HG02759 (cell line): ENCODE measurements at regions not wholly inside any gene's neighbourhood (a gene's known extent, or its start where the extent isn't known, plus 50 kb on each side); places are given as distances from the start of the nearest gene placed in this dataset.
"Not testable (repeated sequence)": the region's sequence is repeated elsewhere in the genome, so short reads cannot be mapped to it uniquely, and the experiment has no call there.

Source experiments
- ATAC-seq: cut with Tn5 transposase; IDR thresholded peaks from one replicate; pipeline ENCODE4 v1.9.1; 2021; ENCODE audit warnings: mild to moderate bottlenecking, moderate library complexity; ENCODE audit not compliant: unreplicated experiment

DNA sequence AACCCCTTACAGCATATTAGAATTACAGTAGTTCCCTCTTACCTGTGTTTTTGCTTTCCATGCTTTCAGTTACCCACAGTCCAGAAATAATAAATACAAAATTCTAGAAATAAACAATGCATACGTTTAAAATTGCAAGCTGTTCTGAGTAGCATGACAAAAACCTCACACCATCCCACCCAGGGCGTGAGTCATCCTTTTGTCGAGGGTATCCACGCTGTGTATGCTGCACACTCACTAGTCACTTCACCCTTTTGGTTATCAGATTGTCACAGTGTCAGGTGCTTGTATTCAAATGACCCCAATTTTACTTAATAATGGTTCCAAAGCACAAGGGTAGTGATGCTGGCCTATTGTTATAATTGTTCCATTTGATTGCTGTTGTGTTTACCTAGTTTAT lies 72.5 kb upstream of the P3H2 start:
- ATAC-seq = no peak

DNA sequence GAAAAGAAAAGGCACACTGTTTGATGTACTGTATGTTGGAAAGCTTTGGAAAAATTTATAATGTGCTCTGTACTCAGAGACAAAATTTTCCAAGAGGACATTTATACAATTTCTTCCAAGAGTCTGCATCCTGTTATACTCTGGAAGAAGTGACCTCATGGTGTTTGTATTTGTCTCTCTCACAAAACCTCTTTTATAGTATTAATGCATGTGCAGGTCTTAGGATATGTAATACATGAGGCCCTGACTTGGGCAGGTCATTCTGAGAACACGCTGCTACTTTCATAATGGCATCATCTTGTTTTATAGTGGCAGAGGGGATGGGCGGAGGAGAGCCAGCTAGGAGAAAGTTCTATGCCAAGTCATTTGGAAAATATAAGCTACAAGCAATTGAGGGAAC lies 72.0 kb upstream of the P3H2 start:
- ATAC-seq = no peak

DNA sequence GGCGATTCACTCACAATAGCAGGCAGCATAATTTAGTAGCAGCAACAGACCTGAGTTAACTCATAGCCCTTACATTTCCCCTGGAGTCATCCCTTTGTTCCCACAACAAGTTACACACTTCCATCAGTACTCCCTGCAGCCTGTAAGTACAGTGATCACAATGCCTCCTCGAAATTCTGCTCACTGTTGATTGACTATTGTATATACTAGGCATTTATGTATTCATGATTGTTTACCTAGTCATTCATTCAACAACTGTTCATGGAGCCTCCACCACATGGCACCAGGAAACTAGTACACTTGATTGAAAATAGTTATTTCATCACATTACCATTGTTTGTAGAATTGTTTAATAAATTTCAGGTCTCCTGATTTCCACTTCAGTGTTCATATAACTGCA lies 71.4 kb upstream of the P3H2 start:
- no peak for ATAC-seq

DNA sequence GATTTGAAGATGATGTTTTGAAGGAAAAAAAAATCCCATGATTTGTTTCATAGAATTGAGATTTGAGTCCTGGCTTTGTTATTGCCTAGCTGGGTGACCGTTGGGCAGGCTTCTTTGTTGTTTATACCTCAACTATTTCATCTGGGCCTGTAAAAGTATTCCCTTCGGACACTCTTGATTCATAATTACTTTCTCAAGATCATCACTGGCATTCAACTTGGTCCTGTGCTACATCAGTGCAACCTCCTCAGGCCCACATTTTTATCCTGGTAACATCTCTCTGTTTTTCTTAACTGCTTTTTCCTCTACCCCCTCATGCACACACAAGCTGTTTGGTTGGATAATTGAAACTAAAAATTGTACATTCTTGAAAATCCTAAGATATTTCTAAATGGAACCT lies 67.5 kb upstream of the P3H2 start:
- ATAC-seq = no peak

DNA sequence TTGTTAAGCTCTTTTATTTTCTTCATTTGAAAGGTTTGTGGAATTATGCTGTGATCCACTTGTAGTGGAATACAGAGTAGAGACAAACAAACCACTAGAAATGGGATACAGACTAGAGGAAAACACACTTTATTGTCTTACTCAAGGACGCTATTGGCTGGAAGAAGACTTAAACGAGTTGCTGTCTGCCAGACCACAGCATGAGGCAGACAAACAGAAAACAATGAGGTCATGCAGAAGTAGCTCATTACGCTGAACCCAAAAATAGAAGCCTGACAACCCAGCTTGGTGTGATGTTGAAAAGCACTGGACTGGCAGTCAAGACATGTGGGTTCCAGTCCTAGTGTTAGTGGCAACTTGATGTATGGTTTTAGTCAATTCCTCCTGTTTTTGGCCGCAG lies 62.4 kb upstream of the P3H2 start:
- ATAC-seq = no peak

DNA sequence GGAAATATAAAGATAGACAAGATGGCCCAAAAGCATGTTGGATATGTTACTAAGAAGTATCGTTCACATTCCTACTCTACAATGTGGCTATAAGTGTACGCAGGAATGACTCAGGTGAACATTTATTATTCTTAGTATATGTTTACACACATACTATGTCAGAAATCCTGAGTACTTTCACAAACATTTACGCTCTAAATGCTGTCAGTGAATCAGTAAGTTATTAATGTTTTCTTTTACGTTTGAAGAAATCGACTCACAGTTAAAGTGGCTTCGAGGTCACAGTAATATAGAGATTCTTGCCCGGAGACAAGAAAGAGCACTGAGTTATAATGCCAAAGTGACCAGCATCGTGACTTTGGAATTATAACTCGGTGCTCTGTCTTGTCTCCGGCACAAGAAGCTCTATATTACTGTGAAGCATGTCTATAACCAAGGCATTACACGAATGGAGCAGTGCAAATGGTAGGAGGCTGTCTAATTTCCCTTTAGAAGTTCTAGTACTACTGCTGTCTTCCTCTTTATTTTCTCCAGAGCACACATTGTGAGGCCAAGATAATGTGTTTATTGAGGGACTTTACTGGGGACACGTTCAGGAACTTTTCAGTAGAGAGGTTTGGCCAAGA lies 61.8 kb upstream of the P3H2 start:
- no peak for ATAC-seq

DNA sequence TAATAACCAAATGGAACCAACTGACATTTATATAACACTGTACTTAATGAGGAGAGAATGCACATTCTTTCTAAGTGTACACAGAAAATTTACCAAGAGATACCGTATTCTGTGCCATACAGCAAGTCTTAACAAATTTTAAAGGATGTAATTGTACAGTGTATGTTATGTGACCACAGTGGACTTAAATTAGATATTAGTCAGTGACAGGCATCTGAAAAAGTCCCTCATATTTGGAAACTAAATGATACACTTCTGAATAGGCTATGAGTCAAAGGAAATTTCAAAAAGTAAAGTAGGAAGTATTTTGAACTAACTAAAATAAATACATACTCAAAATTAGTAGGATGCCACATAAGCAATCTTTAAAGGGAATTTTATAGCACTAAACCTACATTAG lies 59.6 kb upstream of the P3H2 start:
- ATAC-seq = no peak

DNA sequence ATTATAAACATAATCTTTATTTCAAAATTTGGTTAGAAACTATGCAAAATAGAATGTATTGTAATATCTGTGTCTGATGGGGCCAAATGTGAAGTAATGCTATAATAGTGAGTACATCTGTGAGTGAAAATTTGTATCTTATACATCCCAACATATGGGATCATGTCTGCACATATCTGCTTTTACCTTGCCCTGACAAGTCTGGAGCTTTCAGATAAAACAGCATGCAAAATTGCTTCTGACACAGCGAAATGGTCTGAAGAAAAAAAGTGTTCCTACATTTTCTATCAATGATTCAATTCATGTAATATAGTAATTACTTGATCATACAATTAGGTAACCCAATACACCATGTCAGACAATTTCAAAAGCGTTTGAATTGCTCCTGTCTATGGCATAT lies 58.1 kb upstream of the P3H2 start:
- no peak for ATAC-seq

DNA sequence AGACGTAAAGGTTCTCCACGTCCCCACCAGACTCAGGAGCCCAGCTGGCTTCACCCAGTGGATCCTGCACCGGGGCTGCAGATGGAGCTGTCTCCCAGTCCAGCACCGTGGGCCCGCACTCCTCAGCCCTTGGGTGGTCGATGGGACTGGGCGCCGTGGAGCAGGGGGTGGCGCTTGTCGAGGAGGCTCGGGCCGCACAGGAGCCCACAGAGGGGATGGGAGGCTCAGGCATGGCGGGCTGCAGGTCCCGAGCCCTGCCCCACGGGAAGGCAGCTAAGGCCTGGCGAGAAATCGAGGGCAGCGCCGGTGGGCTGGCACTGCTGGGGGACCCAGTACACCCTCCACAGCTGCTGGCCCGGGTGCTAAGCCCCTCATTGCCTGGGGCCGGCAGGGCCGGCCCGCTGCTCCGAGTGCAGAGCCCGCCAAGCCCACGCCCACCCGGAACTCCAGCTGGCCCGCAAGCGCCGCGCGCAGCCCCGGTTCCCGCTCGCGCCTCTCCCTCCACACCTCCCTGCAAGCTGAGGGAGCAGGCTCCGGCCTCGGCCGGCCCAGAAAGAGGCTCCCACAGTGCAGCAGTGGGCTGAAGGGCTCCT lies 56.3 kb upstream of the P3H2 start:
- not testable (repeated sequence) for ATAC-seq

DNA sequence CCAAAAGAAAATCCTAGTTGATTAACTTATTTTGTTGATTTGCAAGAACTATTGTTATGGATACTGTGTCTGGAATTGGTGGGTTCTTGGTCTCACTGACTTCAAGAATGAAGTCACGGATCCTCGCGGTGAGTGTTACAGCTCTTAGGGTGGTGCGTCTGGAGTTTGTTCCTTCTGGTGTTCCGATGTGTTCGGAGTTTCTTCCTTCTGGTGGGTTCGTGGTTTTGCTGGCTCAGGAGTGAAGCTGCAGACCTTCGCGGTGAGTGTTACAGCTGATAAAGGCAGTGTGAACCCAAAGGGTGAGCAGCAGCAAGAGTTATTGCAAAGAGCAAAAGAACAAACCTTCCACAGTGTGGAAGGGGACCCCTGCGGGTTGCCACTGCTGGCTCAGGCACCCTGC lies 55.4 kb upstream of the P3H2 start:
- ATAC-seq = not testable (repeated sequence)

DNA sequence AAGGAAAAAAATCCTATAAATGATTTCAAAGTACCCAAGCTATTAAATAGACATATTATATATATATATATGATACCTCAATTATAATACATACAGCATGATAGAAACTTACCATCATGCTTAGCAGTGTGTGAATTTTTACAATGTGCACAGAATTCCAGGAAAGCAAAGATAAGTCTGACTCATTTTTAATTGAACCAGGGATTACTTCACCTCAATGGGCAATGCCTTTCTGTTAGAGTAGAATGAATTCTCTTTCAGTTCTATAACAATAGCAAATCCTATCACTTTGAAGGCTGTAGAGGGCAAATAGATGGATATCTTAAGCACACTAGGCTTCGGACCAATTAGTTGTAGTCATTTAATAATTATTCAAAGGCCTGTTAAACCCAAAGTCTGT lies 54.8 kb upstream of the P3H2 start:
- no peak for ATAC-seq

DNA sequence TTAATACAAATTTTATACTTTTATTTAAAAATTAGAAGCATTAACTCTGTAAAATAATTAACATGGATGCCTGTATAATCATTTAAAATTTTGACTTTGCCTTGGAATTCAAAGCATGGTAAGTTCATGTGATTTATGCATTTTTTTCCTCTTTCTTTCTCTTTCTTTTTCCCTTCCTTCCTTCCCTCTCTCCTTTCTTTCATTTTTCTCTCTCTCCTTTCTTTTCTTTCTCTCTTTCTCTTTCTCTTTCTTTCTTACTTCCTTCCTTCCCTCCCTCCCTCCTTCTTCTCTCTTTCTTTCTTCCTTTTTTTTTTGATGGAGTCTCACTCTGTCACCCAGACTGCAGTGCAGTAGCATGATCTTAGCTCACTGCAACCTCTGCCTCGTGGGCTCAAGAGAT lies 53.8 kb upstream of the P3H2 start:
- no peak for ATAC-seq

DNA sequence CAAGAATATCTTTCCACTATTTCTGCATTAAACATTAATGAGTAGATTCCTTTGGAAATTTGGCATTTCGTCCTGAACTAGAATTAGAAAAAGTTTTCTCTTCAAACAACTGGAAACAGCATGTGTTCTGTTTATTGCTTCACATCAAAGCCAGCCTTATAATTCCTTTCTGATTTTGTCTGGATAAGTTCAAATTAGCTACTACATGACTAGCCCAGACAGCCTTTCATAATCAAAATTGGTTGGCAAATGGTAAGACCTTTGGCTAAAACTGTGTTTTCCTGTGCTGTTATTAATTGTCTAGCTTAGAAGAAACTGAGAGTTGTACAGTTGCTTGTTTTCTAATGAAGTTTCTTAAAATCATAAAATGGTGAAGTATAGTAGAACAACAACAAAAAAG lies 52.7 kb upstream of the P3H2 start:
- no peak for ATAC-seq

DNA sequence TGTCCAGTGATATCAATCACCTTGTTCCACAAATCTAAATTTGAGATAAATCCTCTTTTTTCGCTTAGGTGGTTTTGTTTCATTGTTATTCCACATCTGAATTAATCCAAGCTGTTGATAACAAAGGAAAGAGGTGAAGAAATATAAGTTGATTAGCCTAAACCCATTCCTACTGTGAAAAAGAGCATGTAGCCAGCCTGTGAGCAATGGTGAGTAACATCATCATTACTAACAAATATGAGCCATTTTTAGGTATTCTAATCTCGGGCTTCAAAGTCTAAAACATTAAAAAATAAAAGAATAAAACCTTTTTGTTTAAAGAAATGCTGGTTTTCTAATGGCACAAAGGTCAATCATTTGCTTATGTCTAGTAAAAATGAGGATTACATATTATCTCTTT lies 52.1 kb upstream of the P3H2 start:
- no peak for ATAC-seq
